H9 (cell line): ENCODE measurements at regions not wholly inside any gene's neighbourhood (a gene's known extent, or its start where the extent isn't known, plus 50 kb on each side); places are given as distances from the start of the nearest gene placed in this dataset.

Experiments
- DNase-seq: peaks from one replicate; pipeline ENCODE4 v3.0.0-alpha.2; 2017
- H2AFZ ChIP-seq: one replicate; pipeline ENCODE4 v1.6.1; 2013; ENCODE audit warnings: mild to moderate bottlenecking, low read length, control low read depth, moderate library complexity
- H2AK5ac ChIP-seq: 2 replicates; pipeline ENCODE4 v1.6.1; 2013; ENCODE audit warnings: low read length, control low read depth, mixed read lengths; ENCODE audit not compliant: insufficient read length
- H2BK120ac ChIP-seq: one replicate; pipeline ENCODE4 v1.6.1; 2013; ENCODE audit warnings: low read depth, mild to moderate bottlenecking, low read length, control low read depth, inconsistent platforms; ENCODE audit not compliant: poor library complexity, severe bottlenecking
- H2BK12ac ChIP-seq: 2 replicates; pipeline ENCODE4 v1.6.1; 2013; ENCODE audit warnings: low read length, control low read depth, mixed read lengths, low read depth; ENCODE audit not compliant: insufficient read length
- H2BK15ac ChIP-seq: 2 replicates; pipeline ENCODE4 v1.6.1; 2013; ENCODE audit warnings: low read depth, low read length, control low read depth
- H2BK20ac ChIP-seq: one replicate; pipeline ENCODE4 v1.6.1; 2013; ENCODE audit warnings: low read depth, mild to moderate bottlenecking, low read length, control low read depth, inconsistent platforms; ENCODE audit not compliant: poor library complexity, severe bottlenecking
- H2BK5ac ChIP-seq: 2 replicates; pipeline ENCODE4 v1.6.1; 2013; ENCODE audit warnings: low read length, control low read depth, mixed read lengths; ENCODE audit not compliant: insufficient read length
- H3K14ac ChIP-seq: 2 replicates; pipeline ENCODE4 v1.6.1; 2013; ENCODE audit warnings: low read length, control low read depth; ENCODE audit not compliant: insufficient read depth
- H3K18ac ChIP-seq: 2 replicates; pipeline ENCODE4 v1.6.1; 2013; ENCODE audit warnings: low read depth, mild to moderate bottlenecking, mixed read lengths, low read length, control low read depth; ENCODE audit not compliant: insufficient read length
- H3K23ac ChIP-seq: 2 replicates; pipeline ENCODE4 v1.6.1; 2013; ENCODE audit warnings: low read length, control low read depth, mixed read lengths, low read depth; ENCODE audit not compliant: insufficient read length
- H3K23me2 ChIP-seq: 2 replicates; pipeline ENCODE4 v1.6.1; 2013; ENCODE audit warnings: low read depth, mild to moderate bottlenecking, mixed read lengths, low read length, control low read depth; ENCODE audit not compliant: insufficient read length, poor library complexity, severe bottlenecking
- H3K27ac ChIP-seq: 2 replicates; pipeline ENCODE4 v1.5.1; 2013; ENCODE audit warnings: low read length, control low read depth, mixed read lengths, low read depth; ENCODE audit not compliant: insufficient read length
- H3K27me3 ChIP-seq: 2 replicates; pipeline ENCODE4 v1.6.1; 2013; ENCODE audit warnings: low read length, control low read depth, inconsistent platforms; ENCODE audit not compliant: insufficient read depth
- H3K4ac ChIP-seq: 2 replicates; pipeline ENCODE4 v1.6.1; 2013; ENCODE audit warnings: low read depth, mild to moderate bottlenecking, control low read depth, inconsistent platforms, low read length, moderate library complexity
- H3K4me1 ChIP-seq: 2 replicates; pipeline ENCODE4 v1.6.1; 2013; ENCODE audit warnings: low read length, control low read depth, inconsistent platforms; ENCODE audit not compliant: insufficient read depth
- H3K4me2 ChIP-seq: 2 replicates; pipeline ENCODE4 v1.6.1; 2013; ENCODE audit warnings: low read length, control low read depth, mixed read lengths; ENCODE audit not compliant: insufficient read length, insufficient read depth
- H3K56ac ChIP-seq: 2 replicates; pipeline ENCODE4 v1.6.1; 2013; ENCODE audit warnings: low read depth, mild to moderate bottlenecking, mixed read lengths, low read length, control low read depth; ENCODE audit not compliant: insufficient read length
- H3K79me1 ChIP-seq: 2 replicates; pipeline ENCODE4 v1.6.1; 2013; ENCODE audit warnings: low read depth, mild to moderate bottlenecking, moderate library complexity, low read length, control low read depth, inconsistent platforms; ENCODE audit not compliant: insufficient read depth, poor library complexity, severe bottlenecking
- H3K79me2 ChIP-seq: 2 replicates; pipeline ENCODE4 v1.6.1; 2013; ENCODE audit warnings: low read length, control low read depth, inconsistent platforms; ENCODE audit not compliant: insufficient read depth
- H3K9ac ChIP-seq: 2 replicates; pipeline ENCODE4 v1.6.1; 2013; ENCODE audit warnings: low read length, control low read depth, mixed read lengths; ENCODE audit not compliant: insufficient read length; ENCODE audit errors: extremely low read depth
- H3K9me3 ChIP-seq: one replicate; pipeline ENCODE4 v1.6.1; 2013; ENCODE audit warnings: low read depth, low read length, inconsistent platforms; ENCODE audit not compliant: control insufficient read depth
- H3T11ph ChIP-seq: one replicate; pipeline ENCODE4 v1.6.1; 2013; ENCODE audit warnings: mild to moderate bottlenecking, low read length, control low read depth, inconsistent platforms
- H4K20me1 ChIP-seq: one replicate; pipeline ENCODE4 v1.6.1; 2013; ENCODE audit not compliant: control insufficient read depth, insufficient read length, insufficient read depth
- H4K5ac ChIP-seq: 2 replicates; pipeline ENCODE4 v1.6.1; 2013; ENCODE audit warnings: low read depth, mild to moderate bottlenecking, mixed read lengths, low read length, control low read depth; ENCODE audit not compliant: insufficient read length
- H4K8ac ChIP-seq: replicated peaks from 2 replicates; pipeline ENCODE4 v1.6.1; 2013; ENCODE audit warnings: low read length, control low read depth, mixed read lengths, low read depth; ENCODE audit not compliant: insufficient read length
- H4K91ac ChIP-seq: 2 replicates; pipeline ENCODE4 v1.6.1; 2013; ENCODE audit warnings: low read depth, mild to moderate bottlenecking, moderate library complexity, mixed read lengths, low read length, control low read depth; ENCODE audit not compliant: insufficient read length
- H3K27ac Mint-ChIP-seq, 3 experiments: 2 replicates in 2 of 3; 3 replicates in 1 of 3; pipeline ENCODE4 v1.8.0; 2020 to 2021; ENCODE audit warnings: mixed read lengths in 3 of 3, mild to moderate bottlenecking in 1 of 3, moderate library complexity in 1 of 3
- H3K27me3 Mint-ChIP-seq: 2 replicates; pipeline ENCODE4 v1.8.0; 2021; ENCODE audit warnings: low read depth, mild to moderate bottlenecking, moderate library complexity, mixed read lengths
- H3K36me3 Mint-ChIP-seq, 3 experiments: 2 replicates in 2 of 3; 3 replicates in 1 of 3; pipeline ENCODE4 v1.8.0; 2020 to 2021; ENCODE audit warnings: low read depth in 3 of 3, mixed read lengths in 3 of 3; ENCODE audit not compliant: insufficient read depth in 1 of 3
- H3K4me1 Mint-ChIP-seq, 2 experiments: 2 replicates each; pipeline ENCODE4 v1.8.0; 2020; ENCODE audit warnings: mixed read lengths in 2 of 2
- H3K4me3 Mint-ChIP-seq, 2 experiments: 2 replicates in 1 of 2; 3 replicates in 1 of 2; pipeline ENCODE4 v1.8.0; 2020 to 2021; ENCODE audit warnings: mild to moderate bottlenecking in 2 of 2, mixed read lengths in 2 of 2, moderate library complexity in 1 of 2
- H3K9me3 Mint-ChIP-seq, 2 experiments: 2 replicates in 1 of 2; 3 replicates in 1 of 2; pipeline ENCODE4 v1.8.0; 2020; ENCODE audit warnings: mild to moderate bottlenecking in 2 of 2, mixed read lengths in 2 of 2, moderate library complexity in 1 of 2
- CTCF ChIP-seq: fragments of 200-600 bp; sonication (generic); conservative IDR thresholded peaks from 3 replicates; pipeline ENCODE4 v1.8.0; 2021; ENCODE audit warnings: antibody characterized with exemption, mild to moderate bottlenecking
- WGBS: extraction: QIAGEN DNeasy Blood & Tissue Kit; methylation state at CpG from one replicate; pipeline ENCODE4 v1.1.7; 2013; ENCODE audit warnings: missing lambda C conversion rate, low lambda C conversion rate, mixed read lengths; ENCODE audit not compliant: insufficient read length; ENCODE audit errors: extremely low coverage; 5-methylcytosine and 5-hydroxymethylcytosine counted together

- H3K23ac ChIP-seq, result no peak overlapping the region
- no peak overlapping the region for H3K27ac Mint-ChIP-seq
- no peak for DNase-seq
- no peak overlapping the region for H3K4me3 Mint-ChIP-seq
- no peak overlapping the region for H3K56ac ChIP-seq
- no peaks in the 10 kb centered on the region for H3K79me2 ChIP-seq
- WGBS, result no CpG with 5 or more reads among the region's 4 CpGs
- H2AFZ ChIP-seq, result no peak overlapping the region
- no peaks in the 10 kb centered on the region for H3K27me3 ChIP-seq
- H3K27ac ChIP-seq, result no peak overlapping the region
- no peaks in the 10 kb centered on the region for H3K4me1 ChIP-seq
- H3K4me1 Mint-ChIP-seq, result peaks cover 0 to 4% of the 10 kb centered on the region in 2 experiments; a peak in 1 of 4 replicates
- no peaks in the 10 kb centered on the region for H3K23me2 ChIP-seq
- no peak overlapping the region for H3T11ph ChIP-seq
- H2BK15ac ChIP-seq, result no peak overlapping the region
- H4K91ac ChIP-seq, result no peak overlapping the region
- no peak overlapping the region for H3K4me2 ChIP-seq
- TF ChIP-seq CTCF, result no peak
- no peak overlapping the region for H4K5ac ChIP-seq
- no peaks in the 10 kb centered on the region for H3K36me3 Mint-ChIP-seq
- H4K20me1 ChIP-seq, result no peaks in the 10 kb centered on the region
- no peak overlapping the region for H4K8ac ChIP-seq
- no peaks in the 10 kb centered on the region for H3K9me3 ChIP-seq
- H3K79me1 ChIP-seq, result no peaks in the 10 kb centered on the region
- no peak overlapping the region for H2BK20ac ChIP-seq
- H3K18ac ChIP-seq, result no peak overlapping the region
- H3K9ac ChIP-seq, result no peak overlapping the region
- H2BK5ac ChIP-seq, result no peak overlapping the region
- H2BK120ac ChIP-seq, result no peak overlapping the region
- H3K27me3 Mint-ChIP-seq, result no peaks in the 10 kb centered on the region; the same call in 1 of the 2 replicates
- H3K4ac ChIP-seq, result no peak overlapping the region
- H3K9me3 Mint-ChIP-seq, result no peaks in the 10 kb centered on the region
- no peak overlapping the region for H2BK12ac ChIP-seq
- no peak overlapping the region for H2AK5ac ChIP-seq
- H3K14ac ChIP-seq, result no peak overlapping the region
Observed at GRCh38 chr16:73796241-73796640, 500.4 kb upstream of the PSMD7 start.
